ENCODE measurements at regions not wholly inside any gene's neighbourhood (a gene's known extent, or its start where the extent isn't known, plus 50 kb on each side); places are given as distances from the start of the nearest gene placed in this dataset.

DNA sequence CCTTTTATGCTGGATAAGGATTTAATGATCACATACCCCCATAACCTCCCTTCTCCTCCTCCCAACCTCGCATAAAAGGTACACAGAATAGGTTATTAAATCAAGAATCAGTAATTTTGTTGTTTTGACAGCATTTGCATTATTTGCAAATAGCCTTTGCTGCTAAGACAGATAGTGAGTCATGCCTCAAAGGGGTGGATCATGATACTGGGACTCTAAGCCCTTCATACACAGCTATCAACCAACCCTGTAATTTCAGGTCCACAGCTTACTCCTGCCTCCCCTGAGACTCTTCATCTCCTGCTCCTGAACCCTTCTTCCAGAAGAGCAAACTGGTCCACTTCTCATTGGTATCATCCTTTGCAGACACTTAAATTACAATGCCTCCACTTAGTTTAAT is 73.8 kb upstream of the KLHL29 start:
- TF ChIP-seq, protein P1, sequence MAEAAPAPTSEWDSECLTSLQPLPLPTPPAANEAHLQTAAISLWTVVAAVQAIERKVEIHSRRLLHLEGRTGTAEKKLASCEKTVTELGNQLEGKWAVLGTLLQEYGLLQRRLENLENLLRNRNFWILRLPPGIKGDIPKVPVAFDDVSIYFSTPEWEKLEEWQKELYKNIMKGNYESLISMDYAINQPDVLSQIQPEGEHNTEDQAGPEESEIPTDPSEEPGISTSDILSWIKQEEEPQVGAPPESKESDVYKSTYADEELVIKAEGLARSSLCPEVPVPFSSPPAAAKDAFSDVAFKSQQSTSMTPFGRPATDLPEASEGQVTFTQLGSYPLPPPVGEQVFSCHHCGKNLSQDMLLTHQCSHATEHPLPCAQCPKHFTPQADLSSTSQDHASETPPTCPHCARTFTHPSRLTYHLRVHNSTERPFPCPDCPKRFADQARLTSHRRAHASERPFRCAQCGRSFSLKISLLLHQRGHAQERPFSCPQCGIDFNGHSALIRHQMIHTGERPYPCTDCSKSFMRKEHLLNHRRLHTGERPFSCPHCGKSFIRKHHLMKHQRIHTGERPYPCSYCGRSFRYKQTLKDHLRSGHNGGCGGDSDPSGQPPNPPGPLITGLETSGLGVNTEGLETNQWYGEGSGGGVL (tag by site-specific recombination; IDR thresholded peaks at IDR 0.05), result no peak
- TF ChIP-seq, protein P2, sequence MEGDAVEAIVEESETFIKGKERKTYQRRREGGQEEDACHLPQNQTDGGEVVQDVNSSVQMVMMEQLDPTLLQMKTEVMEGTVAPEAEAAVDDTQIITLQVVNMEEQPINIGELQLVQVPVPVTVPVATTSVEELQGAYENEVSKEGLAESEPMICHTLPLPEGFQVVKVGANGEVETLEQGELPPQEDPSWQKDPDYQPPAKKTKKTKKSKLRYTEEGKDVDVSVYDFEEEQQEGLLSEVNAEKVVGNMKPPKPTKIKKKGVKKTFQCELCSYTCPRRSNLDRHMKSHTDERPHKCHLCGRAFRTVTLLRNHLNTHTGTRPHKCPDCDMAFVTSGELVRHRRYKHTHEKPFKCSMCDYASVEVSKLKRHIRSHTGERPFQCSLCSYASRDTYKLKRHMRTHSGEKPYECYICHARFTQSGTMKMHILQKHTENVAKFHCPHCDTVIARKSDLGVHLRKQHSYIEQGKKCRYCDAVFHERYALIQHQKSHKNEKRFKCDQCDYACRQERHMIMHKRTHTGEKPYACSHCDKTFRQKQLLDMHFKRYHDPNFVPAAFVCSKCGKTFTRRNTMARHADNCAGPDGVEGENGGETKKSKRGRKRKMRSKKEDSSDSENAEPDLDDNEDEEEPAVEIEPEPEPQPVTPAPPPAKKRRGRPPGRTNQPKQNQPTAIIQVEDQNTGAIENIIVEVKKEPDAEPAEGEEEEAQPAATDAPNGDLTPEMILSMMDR (tag by site-specific recombination; IDR thresholded peaks at IDR 0.05), result no peak
- TF ChIP-seq ZNF707 (tag by site-specific recombination; IDR thresholded peaks at IDR 0.05), result no peak
- TF ChIP-seq, protein P3, sequence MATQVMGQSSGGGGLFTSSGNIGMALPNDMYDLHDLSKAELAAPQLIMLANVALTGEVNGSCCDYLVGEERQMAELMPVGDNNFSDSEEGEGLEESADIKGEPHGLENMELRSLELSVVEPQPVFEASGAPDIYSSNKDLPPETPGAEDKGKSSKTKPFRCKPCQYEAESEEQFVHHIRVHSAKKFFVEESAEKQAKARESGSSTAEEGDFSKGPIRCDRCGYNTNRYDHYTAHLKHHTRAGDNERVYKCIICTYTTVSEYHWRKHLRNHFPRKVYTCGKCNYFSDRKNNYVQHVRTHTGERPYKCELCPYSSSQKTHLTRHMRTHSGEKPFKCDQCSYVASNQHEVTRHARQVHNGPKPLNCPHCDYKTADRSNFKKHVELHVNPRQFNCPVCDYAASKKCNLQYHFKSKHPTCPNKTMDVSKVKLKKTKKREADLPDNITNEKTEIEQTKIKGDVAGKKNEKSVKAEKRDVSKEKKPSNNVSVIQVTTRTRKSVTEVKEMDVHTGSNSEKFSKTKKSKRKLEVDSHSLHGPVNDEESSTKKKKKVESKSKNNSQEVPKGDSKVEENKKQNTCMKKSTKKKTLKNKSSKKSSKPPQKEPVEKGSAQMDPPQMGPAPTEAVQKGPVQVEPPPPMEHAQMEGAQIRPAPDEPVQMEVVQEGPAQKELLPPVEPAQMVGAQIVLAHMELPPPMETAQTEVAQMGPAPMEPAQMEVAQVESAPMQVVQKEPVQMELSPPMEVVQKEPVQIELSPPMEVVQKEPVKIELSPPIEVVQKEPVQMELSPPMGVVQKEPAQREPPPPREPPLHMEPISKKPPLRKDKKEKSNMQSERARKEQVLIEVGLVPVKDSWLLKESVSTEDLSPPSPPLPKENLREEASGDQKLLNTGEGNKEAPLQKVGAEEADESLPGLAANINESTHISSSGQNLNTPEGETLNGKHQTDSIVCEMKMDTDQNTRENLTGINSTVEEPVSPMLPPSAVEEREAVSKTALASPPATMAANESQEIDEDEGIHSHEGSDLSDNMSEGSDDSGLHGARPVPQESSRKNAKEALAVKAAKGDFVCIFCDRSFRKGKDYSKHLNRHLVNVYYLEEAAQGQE (tag by site-specific recombination; IDR thresholded peaks at IDR 0.05), result no peak
- TF ChIP-seq, protein P4, sequence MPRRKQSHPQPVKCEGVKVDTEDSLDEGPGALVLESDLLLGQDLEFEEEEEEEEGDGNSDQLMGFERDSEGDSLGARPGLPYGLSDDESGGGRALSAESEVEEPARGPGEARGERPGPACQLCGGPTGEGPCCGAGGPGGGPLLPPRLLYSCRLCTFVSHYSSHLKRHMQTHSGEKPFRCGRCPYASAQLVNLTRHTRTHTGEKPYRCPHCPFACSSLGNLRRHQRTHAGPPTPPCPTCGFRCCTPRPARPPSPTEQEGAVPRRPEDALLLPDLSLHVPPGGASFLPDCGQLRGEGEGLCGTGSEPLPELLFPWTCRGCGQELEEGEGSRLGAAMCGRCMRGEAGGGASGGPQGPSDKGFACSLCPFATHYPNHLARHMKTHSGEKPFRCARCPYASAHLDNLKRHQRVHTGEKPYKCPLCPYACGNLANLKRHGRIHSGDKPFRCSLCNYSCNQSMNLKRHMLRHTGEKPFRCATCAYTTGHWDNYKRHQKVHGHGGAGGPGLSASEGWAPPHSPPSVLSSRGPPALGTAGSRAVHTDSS (tag by site-specific recombination; IDR thresholded peaks at IDR 0.05), result no peak
- no peak for TF ChIP-seq ZNF169 (tag by site-specific recombination; IDR thresholded peaks at IDR 0.05)
- no peak for TF ChIP-seq PRDM1 (tag by site-specific recombination; IDR thresholded peaks at IDR 0.05)
- TF ChIP-seq ZNF311 (tag by site-specific recombination; IDR thresholded peaks at IDR 0.05; ENCODE audit: borderline replicate concordance), result no peak
- TF ChIP-seq, protein P5, sequence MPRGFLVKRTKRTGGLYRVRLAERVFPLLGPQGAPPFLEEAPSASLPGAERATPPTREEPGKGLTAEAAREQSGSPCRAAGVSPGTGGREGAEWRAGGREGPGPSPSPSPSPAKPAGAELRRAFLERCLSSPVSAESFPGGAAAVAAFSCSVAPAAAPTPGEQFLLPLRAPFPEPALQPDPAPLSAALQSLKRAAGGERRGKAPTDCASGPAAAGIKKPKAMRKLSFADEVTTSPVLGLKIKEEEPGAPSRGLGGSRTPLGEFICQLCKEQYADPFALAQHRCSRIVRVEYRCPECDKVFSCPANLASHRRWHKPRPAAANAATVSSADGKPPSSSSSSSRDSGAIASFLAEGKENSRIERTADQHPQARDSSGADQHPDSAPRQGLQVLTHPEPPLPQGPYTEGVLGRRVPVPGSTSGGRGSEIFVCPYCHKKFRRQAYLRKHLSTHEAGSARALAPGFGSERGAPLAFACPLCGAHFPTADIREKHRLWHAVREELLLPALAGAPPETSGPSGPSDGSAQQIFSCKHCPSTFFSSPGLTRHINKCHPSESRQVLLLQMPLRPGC (tag by site-specific recombination; IDR thresholded peaks at IDR 0.05), result no peak
- no peak for TF ChIP-seq ZNF670 (tag by site-specific recombination; IDR thresholded peaks at IDR 0.05; ENCODE audit: low read depth)
- TF ChIP-seq ZNF366 (tag by site-specific recombination; conservative IDR thresholded peaks at IDR 0.05), result no peak
- no peak for TF ChIP-seq KLF9 (tag by site-specific recombination; IDR thresholded peaks at IDR 0.05; ENCODE audit: low read depth)

All from HEK293 (cell line).